GM12878 (cell line): ENCODE measurements at regions not wholly inside any gene's neighbourhood (a gene's known extent, or its start where the extent isn't known, plus 50 kb on each side); places are given as distances from the start of the nearest gene placed in this dataset.

Source experiments
- ESRRA ChIP-seq: IDR thresholded peaks from 2 replicates; pipeline ENCODE4 v1.6.1; 2012; ENCODE audit warnings: mild to moderate bottlenecking, low read length, improper control_type of control experiment
- LARP7 ChIP-seq: fragments of 450-650 bp; IDR thresholded peaks from 2 replicates; pipeline ENCODE4 v1.6.1; 2017; ENCODE audit warnings: mild to moderate bottlenecking
- MEF2A ChIP-seq: IDR thresholded peaks from 2 replicates; pipeline ENCODE4 v1.6.1; 2011; ENCODE audit warnings: low read depth, mild to moderate bottlenecking, low read length, moderate library complexity; ENCODE audit not compliant: insufficient read depth
- MTA3 ChIP-seq: IDR thresholded peaks from 2 replicates; pipeline ENCODE4 v1.6.1; 2012; ENCODE audit warnings: low read length, inconsistent platforms, borderline replicate concordance
- POU2F2 ChIP-seq: IDR thresholded peaks from 3 replicates; pipeline ENCODE4 v1.6.1; 2011; ENCODE audit warnings: low read depth, mild to moderate bottlenecking, low read length, borderline replicate concordance
- RAD21 ChIP-seq: IDR thresholded peaks from 2 replicates; pipeline ENCODE4 v1.6.1; 2011; ENCODE audit warnings: mild to moderate bottlenecking, low read depth, low read length, moderate library complexity; ENCODE audit not compliant: insufficient read depth
- RBBP5 ChIP-seq: fragments of 200-600 bp; sonication (generic); conservative IDR thresholded peaks from 2 replicates; pipeline ENCODE4 v1.6.1; 2016
- SREBF2 ChIP-seq: IDR thresholded peaks from 2 replicates; pipeline ENCODE4 v1.6.1; 2012; ENCODE audit warnings: mild to moderate bottlenecking, low read length
- TF ChIP-seq, protein P1 (sequence below): fragments of 450-650 bp; IDR thresholded peaks from 2 replicates; pipeline ENCODE4 v1.6.1; 2018; ENCODE audit warnings: borderline replicate concordance, mild to moderate bottlenecking; ENCODE audit not compliant: partially characterized antibody
- TF ChIP-seq, protein P2 (sequence below): IDR thresholded peaks from 2 replicates; pipeline ENCODE4 v1.6.1; 2011; ENCODE audit warnings: low read depth, mild to moderate bottlenecking, low read length, moderate library complexity, borderline replicate concordance; ENCODE audit errors: extremely low read depth
- TF ChIP-seq, protein P3 (sequence below): fragments of 450-650 bp; IDR thresholded peaks from 2 replicates; pipeline ENCODE4 v1.6.1; 2014; ENCODE audit warnings: mild to moderate bottlenecking
- TF ChIP-seq, protein P4 (sequence below): IDR thresholded peaks from 2 replicates; pipeline ENCODE4 v1.6.1; 2011; ENCODE audit warnings: borderline replicate concordance, low read depth, mild to moderate bottlenecking, moderate library complexity, mixed read lengths, low read length; ENCODE audit not compliant: insufficient read depth; ENCODE audit errors: extremely low read length
- TF ChIP-seq, protein P5 (sequence below): fragments of 150-350 bp; IDR thresholded peaks from 2 replicates; pipeline ENCODE4 v1.6.1; 2016; ENCODE audit warnings: low read depth, low read length
- TF ChIP-seq, protein P6 (sequence below): IDR thresholded peaks from 2 replicates; pipeline ENCODE4 v1.6.1; 2012; ENCODE audit warnings: low read depth, low read length, improper control_type of control experiment

DNA sequence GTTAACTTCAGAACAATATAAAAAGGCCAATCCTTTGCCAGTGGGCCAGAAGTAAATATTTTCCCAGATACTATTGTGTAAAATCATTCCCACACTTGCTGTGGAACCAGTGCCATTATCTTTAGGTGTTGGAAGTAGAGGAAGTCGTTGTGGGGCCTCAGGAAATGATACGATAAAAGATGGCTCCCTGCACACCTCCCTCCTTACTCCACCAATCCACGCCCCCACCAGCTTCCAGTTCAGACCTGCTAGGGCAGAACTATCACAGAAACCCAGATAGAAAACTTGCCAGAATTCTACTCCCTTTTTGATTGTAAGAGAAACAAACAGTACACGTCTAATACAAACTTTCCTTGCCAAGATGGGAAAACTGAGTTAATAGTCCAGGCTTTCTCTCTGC, 173.0 kb upstream of the FMN2 start (continued):
- TF ChIP-seq, protein P1, sequence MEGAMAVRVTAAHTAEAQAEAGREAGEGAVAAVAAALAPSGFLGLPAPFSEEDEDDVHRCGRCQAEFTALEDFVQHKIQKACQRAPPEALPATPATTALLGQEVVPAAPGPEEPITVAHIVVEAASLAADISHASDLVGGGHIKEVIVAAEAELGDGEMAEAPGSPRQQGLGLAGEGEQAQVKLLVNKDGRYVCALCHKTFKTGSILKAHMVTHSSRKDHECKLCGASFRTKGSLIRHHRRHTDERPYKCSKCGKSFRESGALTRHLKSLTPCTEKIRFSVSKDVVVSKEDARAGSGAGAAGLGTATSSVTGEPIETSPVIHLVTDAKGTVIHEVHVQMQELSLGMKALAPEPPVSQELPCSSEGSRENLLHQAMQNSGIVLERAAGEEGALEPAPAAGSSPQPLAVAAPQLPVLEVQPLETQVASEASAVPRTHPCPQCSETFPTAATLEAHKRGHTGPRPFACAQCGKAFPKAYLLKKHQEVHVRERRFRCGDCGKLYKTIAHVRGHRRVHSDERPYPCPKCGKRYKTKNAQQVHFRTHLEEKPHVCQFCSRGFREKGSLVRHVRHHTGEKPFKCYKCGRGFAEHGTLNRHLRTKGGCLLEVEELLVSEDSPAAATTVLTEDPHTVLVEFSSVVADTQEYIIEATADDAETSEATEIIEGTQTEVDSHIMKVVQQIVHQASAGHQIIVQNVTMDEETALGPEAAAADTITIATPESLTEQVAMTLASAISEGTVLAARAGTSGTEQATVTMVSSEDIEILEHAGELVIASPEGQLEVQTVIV: no peak
- TF ChIP-seq MTA3 (no peak), ESRRA (no peak), RBBP5 (no peak), MEF2A (no peak), SREBF2 (no peak), LARP7 (no peak), POU2F2 (no peak), RAD21 (no peak)
- TF ChIP-seq, protein P2, sequence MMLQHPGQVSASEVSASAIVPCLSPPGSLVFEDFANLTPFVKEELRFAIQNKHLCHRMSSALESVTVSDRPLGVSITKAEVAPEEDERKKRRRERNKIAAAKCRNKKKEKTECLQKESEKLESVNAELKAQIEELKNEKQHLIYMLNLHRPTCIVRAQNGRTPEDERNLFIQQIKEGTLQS: no peak
- TF ChIP-seq, protein P3, sequence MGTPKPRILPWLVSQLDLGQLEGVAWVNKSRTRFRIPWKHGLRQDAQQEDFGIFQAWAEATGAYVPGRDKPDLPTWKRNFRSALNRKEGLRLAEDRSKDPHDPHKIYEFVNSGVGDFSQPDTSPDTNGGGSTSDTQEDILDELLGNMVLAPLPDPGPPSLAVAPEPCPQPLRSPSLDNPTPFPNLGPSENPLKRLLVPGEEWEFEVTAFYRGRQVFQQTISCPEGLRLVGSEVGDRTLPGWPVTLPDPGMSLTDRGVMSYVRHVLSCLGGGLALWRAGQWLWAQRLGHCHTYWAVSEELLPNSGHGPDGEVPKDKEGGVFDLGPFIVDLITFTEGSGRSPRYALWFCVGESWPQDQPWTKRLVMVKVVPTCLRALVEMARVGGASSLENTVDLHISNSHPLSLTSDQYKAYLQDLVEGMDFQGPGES: no peak
- TF ChIP-seq, protein P4, sequence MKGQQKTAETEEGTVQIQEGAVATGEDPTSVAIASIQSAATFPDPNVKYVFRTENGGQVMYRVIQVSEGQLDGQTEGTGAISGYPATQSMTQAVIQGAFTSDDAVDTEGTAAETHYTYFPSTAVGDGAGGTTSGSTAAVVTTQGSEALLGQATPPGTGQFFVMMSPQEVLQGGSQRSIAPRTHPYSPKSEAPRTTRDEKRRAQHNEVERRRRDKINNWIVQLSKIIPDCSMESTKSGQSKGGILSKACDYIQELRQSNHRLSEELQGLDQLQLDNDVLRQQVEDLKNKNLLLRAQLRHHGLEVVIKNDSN: no peak
- TF ChIP-seq, protein P5, sequence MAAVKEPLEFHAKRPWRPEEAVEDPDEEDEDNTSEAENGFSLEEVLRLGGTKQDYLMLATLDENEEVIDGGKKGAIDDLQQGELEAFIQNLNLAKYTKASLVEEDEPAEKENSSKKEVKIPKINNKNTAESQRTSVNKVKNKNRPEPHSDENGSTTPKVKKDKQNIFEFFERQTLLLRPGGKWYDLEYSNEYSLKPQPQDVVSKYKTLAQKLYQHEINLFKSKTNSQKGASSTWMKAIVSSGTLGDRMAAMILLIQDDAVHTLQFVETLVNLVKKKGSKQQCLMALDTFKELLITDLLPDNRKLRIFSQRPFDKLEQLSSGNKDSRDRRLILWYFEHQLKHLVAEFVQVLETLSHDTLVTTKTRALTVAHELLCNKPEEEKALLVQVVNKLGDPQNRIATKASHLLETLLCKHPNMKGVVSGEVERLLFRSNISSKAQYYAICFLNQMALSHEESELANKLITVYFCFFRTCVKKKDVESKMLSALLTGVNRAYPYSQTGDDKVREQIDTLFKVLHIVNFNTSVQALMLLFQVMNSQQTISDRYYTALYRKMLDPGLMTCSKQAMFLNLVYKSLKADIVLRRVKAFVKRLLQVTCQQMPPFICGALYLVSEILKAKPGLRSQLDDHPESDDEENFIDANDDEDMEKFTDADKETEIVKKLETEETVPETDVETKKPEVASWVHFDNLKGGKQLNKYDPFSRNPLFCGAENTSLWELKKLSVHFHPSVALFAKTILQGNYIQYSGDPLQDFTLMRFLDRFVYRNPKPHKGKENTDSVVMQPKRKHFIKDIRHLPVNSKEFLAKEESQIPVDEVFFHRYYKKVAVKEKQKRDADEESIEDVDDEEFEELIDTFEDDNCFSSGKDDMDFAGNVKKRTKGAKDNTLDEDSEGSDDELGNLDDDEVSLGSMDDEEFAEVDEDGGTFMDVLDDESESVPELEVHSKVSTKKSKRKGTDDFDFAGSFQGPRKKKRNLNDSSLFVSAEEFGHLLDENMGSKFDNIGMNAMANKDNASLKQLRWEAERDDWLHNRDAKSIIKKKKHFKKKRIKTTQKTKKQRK: no peak
- TF ChIP-seq, protein P6, sequence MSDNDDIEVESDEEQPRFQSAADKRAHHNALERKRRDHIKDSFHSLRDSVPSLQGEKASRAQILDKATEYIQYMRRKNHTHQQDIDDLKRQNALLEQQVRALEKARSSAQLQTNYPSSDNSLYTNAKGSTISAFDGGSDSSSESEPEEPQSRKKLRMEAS: no peak
